WERI-Rb-1 (cell line): ENCODE measurements at regions not wholly inside any gene's neighbourhood (a gene's known extent, or its start where the extent isn't known, plus 50 kb on each side); places are given as distances from the start of the nearest gene placed in this dataset.

Experiments
- DNase-seq: peaks from one replicate; pipeline ENCODE4 v3.0.0-alpha.2; 2020
- H3K27ac ChIP-seq: fragments of 250-450 bp; sonication (Bioruptor Pico); 2 replicates; pipeline ENCODE4 v1.5.1; 2020; ENCODE audit warnings: mild to moderate bottlenecking, moderate library complexity
- H3K27me3 ChIP-seq: fragments of 250-450 bp; sonication (Bioruptor Pico); 2 replicates; pipeline ENCODE4 v1.5.1; 2021; ENCODE audit warnings: mild to moderate bottlenecking, low read depth, moderate library complexity; ENCODE audit not compliant: insufficient read depth, severe bottlenecking
- H3K36me3 ChIP-seq: fragments of 250-450 bp; sonication (Bioruptor Pico); 2 replicates; pipeline ENCODE4 v1.5.1; 2020; ENCODE audit warnings: mild to moderate bottlenecking, moderate library complexity
- H3K4me3 ChIP-seq: 2 replicates; pipeline ENCODE4 v1.5.1; 2011; ENCODE audit warnings: low read depth, mild to moderate bottlenecking, control low read depth, low read length
- H3K9me3 ChIP-seq: fragments of 250-450 bp; sonication (Bioruptor Pico); 2 replicates; pipeline ENCODE4 v1.5.1; 2021; ENCODE audit warnings: mild to moderate bottlenecking, moderate library complexity; ENCODE audit not compliant: severe bottlenecking
- CTCF ChIP-seq: IDR thresholded peaks from 2 replicates; pipeline ENCODE4 v1.5.1; 2011; ENCODE audit warnings: low read depth, mild to moderate bottlenecking, control low read depth, inconsistent platforms, low read length

- no peak overlapping the region for H3K27ac ChIP-seq
These were observed 252.1 kb downstream of the CD83 start for GRCh38 chr6:14369717-14370116.

GRCh38 chr6:14371530-14371929 is 254.0 kb downstream of the CD83 start:
- no peak for TF ChIP-seq CTCF
- Histone ChIP-seq H3K4me3 (no peak overlapping the region), H3K27ac (no peak overlapping the region), H3K27me3 (no peaks in the 10 kb centered on the region), H3K9me3 (no peaks in the 10 kb centered on the region), H3K36me3 (no peaks in the 10 kb centered on the region)
- DNase-seq: no peak

More at GRCh38 chr6:14369717-14370116, 252.1 kb downstream of the CD83 start:
- Histone ChIP-seq H3K9me3 (no peaks in the 10 kb centered on the region), H3K27me3 (no peaks in the 10 kb centered on the region), H3K36me3 (no peaks in the 10 kb centered on the region), H3K4me3 (no peak overlapping the region)
- DNase-seq: no peak
- no peak for TF ChIP-seq CTCF

- Histone ChIP-seq H3K36me3 (no peaks in the 10 kb centered on the region), H3K9me3 (no peaks in the 10 kb centered on the region), H3K4me3 (no peak overlapping the region), H3K27me3 (no peaks in the 10 kb centered on the region), H3K27ac (no peak overlapping the region)
- no peak for DNase-seq
- TF ChIP-seq CTCF: no peak
These were observed 255.3 kb downstream of the CD83 start for GRCh38 chr6:14372734-14373489.

- no peaks in the 10 kb centered on the region for H3K27me3 ChIP-seq
- no peak overlapping the region for H3K27ac ChIP-seq
- no peak for DNase-seq
- H3K36me3 ChIP-seq: no peaks in the 10 kb centered on the region
- no peak overlapping the region for H3K4me3 ChIP-seq
- TF ChIP-seq CTCF: no peak
- H3K9me3 ChIP-seq: no peaks in the 10 kb centered on the region
These were observed 256.3 kb downstream of the CD83 start for GRCh38 chr6:14373648-14374437.

- Histone ChIP-seq H3K27ac (no peak overlapping the region), H3K4me3 (no peak overlapping the region)
- TF ChIP-seq CTCF: no peak
These were observed 258.4 kb downstream of the CD83 start for GRCh38 chr6:14375930-14376329.

More at GRCh38 chr6:14375930-14376329, 258.4 kb downstream of the CD83 start:
- no peaks in the 10 kb centered on the region for H3K36me3 ChIP-seq
- DNase-seq: no peak
- no peaks in the 10 kb centered on the region for H3K27me3 ChIP-seq
- H3K9me3 ChIP-seq: no peaks in the 10 kb centered on the region
